A204.1 (cell line): ENCODE measurements at regions not wholly inside any gene's neighbourhood (a gene's known extent, or its start where the extent isn't known, plus 50 kb on each side); places are given as distances from the start of the nearest gene placed in this dataset.
"Not testable (repeated sequence)": the region's sequence is repeated elsewhere in the genome, so short reads cannot be mapped to it uniquely, and the experiment has no call there.

Experiments used
- FAIRE-seq: peaks from 2 replicates; lab custom pipeline; 2012; peaks lifted over from hg19 to GRCh38; lab: Jason Lieb, UNC

DNA sequence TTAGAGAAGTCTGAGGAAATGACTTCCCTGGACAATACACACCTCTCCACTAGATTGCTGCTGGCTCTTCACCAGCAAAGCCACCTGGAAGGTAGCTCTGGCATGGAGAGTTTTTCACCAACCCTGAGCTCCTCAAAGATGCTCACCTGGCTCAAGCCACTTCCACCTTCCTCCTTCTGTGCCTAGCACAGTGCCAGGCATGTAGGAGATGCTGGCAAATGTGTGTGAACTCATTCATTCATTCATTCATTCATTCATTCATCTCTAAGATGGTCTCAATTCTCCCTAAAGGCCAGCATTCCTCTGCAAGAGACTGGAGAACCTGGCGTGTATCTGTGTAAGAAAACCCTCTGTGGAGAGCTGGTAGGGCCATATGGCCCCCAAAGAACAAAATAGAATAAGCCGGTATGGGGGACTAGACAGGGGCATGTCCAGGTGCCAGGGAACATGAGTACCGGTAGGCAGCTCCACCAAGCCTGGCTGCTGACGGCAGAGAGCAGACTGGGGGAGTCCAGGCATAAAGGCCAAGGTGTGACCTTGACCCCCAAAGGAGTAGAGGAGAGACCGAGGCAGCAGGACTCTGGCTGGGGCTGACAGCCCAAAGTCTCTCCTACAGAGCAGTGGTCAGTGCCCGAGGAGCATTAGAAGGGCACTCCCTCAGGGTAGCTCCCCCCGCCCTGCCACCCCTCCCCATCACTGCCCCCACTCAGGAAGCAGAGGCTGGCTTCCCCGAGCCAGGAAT lies 132.2 kb upstream of the TNRC6C start:
- no peak for FAIRE-seq

DNA sequence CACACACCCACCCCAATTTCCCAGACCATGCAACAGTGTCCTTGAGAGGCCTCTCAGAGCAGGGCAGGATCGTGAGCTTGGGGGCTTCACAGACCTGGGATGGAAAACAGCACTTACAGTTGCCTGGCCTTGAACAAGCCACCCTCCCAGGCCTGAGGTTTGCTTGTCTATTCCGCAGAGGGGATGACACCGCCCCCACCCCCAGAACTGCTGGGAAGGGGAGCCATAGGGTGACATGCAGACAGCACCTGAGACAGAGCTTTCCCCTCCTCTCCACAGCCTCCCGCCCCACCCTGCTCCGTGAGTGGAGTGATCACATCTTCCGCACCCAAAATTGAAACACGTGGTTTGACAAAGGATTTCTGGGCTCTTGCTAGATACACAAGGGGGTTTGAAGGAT lies 131.5 kb upstream of the TNRC6C start:
- FAIRE-seq: no peak

DNA sequence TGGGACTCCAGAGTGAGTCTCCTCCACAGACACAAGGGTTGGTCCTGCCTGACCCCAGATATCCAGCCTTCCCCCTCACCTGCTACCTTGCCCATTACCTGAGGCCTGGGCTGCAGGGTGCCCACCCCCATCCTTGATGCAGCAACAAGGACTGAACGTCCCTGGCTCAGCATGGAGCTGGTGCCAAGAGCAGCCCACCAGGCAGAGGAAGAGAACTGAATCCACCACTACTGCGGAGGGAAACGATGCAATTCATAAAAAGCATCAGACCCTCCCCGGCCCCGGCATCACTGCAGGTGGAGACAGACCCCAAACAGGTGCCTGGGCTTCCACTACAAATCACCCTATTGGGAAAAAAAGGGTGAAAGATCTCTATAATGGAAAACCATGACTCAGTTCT lies 131.0 kb upstream of the TNRC6C start:
- FAIRE-seq: no peak

DNA sequence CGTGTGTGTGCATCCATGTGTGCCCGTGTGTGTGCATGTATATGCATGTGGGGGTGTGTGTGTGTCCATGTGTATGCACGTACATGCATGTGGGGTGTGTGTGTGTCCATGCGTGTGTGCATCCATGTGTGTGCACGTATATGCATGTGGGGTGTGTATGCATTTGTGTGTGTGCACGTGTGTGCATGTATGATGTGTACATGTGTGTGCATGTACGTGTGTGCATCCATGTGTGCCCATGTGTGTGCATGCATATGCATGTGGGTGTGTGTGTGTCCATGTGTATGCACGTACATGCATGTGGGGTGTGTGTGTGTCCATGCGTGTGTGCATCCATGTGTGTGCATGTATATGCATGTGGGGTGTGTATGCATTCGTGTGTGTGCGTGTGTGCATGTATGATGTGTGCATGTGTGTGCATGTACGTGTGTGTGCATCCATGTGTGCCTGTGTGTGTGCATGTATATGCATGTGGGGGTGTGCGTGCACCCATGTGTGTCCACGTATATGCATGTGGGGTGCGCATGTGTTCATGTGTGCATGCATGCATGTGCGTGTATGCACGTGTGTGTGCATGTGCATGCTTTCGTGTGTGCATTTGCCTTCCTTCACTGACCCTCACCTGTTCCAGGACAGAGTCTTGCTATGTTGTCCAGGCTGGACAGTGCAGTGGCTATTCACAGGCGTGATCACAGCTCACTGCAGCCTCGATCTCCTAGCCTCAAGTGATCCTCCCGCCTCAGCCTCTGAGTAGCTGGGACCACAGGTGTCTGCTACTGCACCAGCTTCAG lies 129.6 kb upstream of the TNRC6C start:
- FAIRE-seq: no peak

DNA sequence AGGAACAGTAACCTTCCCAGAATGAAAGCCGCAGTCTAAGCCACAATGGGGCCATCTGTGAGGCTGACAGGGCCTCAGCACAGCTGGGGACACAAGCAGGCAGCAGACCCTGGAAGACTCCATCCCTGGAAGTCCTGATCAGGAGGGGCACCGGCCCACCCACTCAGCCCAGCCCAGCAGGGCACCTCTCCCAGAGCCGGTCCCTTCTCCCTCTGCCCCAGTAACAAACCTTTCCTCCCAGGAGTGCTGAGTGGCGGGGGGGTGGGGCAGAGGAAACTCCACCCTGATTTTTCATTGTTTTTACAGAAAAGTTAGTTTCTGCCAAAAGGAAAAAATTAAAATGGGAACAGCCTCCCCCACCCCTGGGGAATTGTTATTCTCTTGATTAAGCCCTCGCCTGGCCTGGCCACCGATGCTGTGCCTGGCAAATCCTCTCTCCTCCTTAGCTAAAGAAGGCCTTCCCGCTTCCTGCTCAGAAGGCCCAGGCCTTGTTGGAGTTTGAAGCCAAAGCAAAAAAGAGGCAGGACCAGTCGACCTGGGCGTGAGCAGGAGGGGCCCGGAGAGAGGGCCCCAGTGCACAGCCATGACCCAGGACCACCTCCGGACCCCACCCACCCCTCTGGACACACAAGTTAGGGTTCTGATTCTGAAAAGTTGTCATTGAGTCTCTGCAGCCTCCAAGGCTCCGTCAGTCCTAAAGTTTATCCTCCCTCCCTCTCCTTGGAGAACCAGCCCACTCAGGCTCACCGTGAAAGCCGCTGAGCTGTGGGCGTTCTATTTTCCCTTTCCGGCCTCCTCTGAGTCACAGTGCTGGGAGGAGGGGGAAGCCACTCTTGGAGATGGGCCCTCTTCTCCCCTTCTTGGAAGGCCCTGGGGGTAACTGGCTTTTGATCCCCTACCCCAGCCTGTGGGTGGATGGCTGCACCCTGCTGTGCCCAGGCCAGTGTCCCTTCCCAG lies 128.4 kb upstream of the TNRC6C start:
- FAIRE-seq: no peak

DNA sequence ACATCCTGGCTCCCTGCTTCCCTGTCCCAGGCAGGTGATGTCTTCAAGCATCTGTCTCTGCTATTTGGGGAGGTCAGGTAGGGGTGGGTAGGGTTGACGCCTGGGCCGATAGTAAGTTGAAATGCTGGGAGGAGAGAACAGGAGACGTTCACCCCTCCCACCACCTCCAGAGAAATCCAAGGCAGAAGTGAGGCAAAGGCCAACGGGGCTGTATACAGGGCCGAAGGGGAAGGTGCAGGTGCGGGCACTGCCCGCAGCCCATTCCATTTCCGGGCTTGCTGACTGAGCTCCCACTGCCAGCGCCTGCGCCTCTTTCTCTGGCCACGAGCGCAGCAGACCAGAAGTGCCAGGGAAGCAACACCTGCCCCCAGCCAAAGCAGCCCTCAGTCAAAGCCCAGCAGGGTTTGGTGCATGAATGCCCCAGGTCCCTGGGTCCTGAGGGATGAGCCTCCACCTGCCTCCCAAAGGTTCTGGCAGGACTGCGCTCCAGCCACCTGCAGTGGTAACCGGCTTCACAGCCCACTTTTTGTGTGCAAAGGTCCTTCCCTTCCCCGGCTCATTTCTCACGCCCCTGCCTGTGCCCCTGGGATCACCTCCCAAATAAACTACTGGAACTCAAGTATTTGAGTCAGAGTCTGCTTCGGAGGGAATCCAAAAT lies 127.6 kb upstream of the TNRC6C start:
- FAIRE-seq: no peak

DNA sequence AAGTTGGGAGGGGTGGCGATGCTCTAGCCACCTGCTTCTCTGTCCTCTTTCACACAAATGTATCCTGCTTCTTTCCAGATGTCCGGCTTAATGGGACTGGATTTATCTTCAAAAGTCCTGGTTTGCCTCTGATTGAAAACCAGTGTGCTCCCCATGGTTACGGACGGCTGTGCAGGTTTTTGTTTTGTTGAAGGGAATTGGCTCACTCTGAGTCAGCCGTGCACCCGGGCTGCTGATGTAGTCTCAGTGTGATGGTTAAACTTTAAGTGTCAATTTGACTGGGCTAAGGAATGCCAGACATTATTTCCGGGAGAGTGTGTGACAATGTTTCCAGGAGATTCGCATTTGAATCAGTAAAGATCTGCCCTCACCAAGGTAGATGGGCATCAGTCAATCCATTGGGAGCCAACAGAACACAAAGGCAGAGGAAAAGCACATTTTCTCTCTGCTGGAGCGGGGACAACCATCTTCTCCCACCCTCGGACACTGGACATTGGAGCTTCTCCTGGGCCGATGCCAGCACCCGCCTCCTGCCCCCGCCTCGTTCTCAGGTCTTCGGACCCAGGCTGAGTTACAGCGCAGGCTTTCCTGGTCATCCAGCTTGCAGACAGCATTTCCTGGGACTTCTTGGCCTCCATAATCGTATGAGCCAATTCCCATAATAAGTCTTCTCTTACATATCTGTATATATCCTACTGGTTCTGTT lies 126.9 kb upstream of the TNRC6C start:
- no peak for FAIRE-seq

DNA sequence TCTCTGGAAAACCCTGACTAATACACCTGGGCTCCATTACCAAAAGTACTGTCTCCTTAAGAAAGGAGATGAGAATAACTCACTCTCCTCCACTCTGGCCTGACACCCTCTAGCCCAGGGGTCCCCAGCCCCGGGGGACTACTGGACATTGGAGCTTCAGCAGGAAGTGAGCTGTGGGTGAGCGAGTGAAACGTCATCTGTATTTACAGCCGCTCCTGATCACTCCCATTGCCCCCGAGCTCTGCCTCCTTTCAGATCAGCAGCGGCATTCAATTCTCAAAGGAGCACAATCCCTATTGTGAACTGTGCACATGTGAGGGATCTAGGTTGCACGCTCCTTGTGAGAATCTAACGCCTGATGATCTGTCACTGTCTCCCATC lies 126.3 kb upstream of the TNRC6C start:
- FAIRE-seq: no peak

DNA sequence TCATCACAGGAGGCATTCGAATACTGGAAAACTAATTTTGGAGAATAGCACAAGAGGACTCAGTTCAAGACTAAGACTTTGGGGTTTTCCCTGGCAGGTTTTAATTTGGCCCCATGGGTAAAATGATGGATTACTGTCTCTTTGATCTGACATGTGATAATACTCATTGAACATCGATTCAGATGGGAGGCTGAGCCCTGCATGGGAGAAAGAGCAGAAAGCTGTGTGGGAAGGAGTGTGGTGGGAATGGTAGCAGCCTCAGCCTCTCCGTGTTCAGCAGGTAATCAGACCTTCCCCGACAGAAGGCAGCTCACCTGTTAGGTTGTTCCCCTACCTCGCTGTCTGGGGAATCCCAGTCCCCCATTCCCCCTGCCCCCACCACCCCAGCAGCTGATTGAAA lies 124.7 kb upstream of the TNRC6C start:
- FAIRE-seq: no peak

DNA sequence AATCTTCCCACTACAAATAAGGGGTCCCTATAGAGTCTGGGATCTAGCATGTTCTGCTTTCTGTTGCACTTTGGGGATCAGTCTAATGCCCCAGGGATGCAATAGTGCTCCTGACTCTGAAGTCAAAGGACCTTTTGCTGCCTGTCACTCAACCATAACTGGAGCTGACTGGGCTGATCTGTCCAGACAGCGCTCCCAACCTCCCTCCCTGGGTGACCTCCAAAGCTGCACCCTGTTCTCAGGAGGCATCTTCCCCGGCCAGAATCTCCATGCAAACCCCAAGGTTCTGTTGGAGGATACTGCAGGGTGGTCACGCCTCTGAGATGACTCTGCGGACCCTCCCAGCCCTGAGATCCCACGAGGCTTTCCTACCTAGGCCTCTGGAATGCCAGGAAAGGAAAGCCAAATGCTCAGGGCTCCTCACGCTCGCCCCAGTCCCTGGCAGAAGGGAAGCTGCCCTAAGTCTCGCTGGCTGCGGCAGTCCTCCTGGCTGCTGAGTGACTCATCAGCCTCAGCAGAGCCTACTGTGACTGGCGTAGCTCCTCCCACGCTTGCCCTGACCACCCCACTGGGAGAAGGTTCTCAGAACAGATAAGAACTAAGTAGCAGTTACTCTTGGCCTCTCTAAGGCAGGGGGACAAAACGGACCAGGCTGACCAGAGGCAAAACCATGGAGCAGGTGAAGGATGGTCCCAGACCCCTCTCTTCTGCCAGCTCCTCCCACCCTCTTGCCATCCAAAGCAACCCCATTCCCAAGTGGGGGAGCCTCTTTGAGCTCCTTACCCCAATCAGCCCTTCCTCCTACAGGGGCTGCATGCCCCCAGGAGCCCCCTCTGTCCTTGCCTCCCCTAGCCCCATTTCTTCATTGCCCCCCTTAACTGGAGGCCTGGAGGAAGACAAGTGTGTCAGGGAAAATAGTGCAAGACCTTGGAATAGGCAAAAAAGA lies 124.1 kb upstream of the TNRC6C start:
- no peak for FAIRE-seq

DNA sequence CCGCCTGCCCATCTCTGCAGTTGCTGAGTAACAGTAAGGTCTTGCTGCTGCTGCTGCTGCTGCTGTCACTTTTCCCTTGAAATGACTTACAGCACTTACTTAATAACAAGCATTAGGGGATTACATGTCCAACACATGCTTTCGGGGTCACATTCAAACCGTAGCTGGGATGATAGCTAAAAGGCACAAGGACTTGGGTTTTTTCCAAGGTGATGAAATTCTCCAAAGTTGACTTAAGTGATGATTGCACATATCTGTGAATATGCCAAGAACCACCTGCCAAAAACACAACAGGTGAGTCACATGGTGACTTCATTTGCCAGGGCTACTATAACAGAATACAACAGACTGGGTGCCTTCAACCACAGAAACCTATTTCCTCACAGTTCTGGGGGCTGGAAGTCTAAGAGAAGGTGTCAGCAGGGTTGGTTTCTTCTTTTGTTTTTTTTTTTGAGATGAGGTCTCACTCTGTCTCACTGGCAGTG lies 121.9 kb upstream of the TNRC6C start:
- no peak for FAIRE-seq

DNA sequence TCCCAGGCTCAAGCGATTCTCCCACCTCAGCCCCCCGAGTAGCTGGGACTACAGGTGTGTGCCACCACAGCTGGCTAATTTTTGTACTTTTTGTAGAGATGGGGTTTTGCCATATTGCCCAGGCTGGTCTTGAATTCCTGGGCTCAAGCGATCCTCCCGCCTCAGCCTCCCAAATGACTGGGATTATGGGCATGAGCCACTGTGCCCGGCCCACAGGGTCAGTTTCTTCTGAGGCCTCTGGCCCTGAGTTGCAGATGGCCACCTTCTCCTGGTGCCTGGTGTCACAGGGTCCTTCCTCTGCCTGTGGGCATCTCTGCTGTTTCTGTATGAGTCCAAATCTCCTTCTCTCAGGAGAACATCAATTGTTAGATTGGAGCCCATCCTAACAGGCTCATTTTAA lies 121.4 kb upstream of the TNRC6C start:
- FAIRE-seq: not testable (repeated sequence)

DNA sequence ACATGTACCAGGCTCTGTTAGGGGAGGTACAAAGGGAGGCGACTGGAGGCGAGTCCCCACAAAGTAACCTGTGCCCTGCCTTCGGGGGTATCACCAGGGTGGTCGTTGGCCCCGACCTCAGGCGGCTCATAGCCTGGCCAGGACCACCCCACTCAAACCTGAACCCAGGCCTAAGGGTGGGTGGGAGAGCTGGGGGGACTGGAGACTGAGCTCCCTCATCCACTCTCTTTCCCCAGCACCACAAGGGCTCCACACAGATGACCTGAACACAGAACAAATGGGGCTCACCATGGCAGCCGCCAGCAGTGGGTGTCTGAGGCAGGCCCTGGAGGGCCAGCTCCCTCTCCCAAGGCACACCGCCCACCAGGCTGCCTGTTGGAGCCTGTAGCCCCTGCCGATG lies 120.6 kb upstream of the TNRC6C start:
- FAIRE-seq: no peak

DNA sequence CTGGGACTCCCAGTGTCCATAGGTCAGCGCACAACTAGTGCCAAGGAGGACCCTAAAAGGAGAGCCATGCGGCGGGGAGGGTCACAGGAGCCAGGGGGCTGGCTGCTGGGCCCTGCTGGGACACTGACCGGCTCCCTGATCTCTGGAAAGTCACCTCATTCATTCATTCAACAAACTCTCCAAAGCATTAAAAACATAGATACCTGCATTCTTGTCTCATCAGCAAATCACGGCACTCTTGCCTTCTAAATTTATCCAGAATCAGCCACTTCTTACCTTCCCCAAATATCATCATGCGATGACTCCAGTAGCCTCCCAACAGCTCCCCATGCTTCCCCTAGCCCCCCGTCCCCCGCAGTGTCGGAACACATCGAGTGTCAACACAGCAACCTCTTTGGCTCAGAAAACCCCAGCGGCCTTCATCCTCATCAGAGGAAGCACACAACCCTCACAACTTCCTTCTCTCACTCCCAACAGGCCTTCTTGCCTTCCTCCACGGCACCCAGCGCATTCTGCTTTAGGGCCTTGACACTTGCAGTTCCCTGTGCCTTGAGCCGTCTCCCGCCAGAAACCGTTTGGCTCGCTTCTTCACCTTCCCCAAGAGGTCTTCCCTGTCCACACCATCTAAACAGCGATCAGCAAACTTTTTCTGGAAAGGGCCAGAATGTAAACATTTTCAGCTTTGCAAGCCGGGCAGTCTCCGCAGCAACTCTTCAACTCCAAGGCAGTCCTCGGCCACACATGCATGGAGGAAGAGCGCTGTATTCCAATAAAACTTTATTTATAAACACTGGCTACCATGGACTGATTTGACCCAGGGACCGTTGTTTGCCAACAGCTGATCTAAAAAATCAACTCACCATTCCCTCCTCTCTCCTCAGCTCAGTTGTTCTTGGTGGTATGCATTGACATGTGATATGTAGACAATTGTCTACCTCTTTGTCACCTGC lies 119.5 kb upstream of the TNRC6C start:
- FAIRE-seq: no peak

DNA sequence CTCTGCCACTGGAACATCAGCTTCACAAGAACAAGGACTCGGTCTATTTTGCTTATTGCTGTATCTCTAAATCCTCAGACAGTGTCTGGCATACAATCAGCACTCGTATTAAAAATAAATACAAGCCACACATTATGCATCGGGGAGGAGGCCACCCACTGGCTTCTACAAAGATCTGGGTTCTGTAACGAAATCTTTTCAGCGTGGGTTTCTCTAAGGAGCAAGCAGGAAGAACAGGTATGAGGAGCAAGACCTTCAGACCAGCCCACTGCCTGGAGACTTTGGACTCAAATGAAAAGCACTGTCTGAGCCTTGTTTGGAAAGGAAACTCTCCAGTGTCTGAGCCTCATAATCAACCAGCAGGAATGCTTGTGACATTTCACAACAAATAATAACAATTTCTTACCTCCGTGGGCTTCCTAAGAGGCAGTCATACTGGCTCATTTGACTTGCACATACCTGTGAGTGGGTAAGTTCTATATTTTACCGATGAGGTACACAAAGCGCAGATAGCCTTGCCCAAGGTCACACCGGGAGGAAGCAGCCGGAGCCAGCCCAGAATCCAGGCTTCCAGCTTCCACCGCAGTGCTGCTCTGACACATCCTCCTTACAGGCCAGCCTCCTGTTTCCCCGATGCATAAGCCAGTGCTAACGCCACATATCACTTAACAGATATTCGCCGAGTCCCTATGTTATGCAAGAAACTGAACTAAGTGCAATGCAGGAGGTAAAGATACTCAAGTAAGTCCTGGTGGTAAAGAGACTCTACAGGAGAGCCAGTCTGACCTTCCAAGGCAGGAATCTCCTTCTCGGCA lies 118.6 kb upstream of the TNRC6C start:
- no peak for FAIRE-seq

DNA sequence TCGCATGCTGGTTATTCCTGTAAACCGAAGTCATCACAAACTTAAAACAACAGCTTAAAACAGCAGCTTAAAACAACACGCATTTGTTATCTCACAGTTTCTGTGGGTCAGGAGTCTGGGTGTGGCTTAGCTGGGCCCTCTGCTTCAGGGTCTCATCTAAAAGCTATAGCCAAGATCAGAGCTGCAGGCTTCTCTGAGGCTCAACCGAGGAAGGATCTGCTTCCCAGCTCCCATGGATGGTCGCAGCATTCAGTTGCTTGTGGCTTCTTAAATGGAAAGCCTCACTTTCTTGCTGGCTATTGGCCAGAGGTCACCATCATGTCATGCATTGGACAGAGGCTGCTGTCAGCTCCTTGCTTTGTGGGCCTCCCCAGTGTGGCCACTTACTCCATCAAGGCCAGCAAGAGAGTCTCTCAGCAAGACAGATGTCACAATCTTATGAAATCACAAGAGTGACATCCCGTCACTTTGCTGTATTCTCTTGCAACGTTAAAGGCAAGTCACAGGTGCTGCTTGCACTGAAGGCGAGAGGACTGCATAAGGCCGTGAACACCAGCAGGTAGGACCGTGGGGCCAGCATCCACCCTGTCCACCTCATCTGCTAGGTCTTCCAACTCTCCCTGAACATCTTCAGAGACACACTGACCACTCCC lies 117.9 kb upstream of the TNRC6C start:
- no peak for FAIRE-seq

DNA sequence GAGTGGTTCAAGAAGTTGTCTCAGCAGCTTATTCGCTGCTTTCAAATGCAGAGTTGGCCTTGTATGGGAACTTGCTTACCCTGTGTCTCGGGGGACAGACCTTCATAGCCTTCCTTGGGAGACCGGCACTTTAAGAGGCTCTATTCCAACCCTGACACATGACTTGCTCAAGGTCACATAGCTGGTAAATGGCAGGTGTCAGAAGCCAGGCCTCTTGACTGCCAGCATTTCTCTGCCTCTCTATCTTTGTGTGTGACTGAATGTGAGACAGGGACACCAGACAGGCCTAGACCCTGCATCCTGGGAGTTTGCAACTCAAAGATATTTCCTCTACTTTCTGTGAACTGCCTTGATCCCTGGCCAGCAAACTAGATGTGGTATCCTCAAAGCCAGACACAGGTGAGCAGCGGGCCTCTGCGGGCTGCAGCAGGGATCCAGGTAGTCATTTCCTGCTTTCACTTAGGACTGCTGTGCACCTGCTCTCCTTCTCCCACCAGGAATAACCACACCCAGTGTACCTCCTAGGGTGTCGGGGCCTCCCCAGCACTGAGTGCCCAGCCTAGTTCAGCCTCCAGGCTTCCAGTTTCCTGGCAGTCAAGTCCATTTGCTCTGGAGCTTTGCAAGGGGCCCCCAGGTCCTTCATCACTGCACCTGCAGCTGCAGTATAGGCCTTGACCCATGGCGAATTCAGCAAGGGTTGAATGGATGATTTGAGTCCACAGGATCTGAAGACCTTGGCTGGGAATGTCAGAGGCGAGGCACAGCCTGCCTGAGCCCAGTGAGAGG lies 116.6 kb upstream of the TNRC6C start:
- no peak for FAIRE-seq
